ENCODE measurements at regions not wholly inside any gene's neighbourhood (a gene's known extent, or its start where the extent isn't known, plus 50 kb on each side); places are given as distances from the start of the nearest gene placed in this dataset.

GRCh38 chr3:81300324-81300927, 461.0 kb downstream of the GBE1 start:
- H3K27me3 ChIP-seq (ENCODE audit: control insufficient read depth in 2 of 2, insufficient read depth in 2 of 2, low read length in 2 of 2) = no peaks in the 10 kb centered on the region
- 1% methylated on average over 8 of the region's 8 CpGs for WGBS (ENCODE audit: insufficient coverage, low coverage, missing lambda C conversion rate)
- no peak overlapping the region for H3K9ac ChIP-seq (ENCODE audit: insufficient read depth in 1 of 2, low read depth in 2 of 2, low read length in 2 of 2)
- H3K9me3 ChIP-seq (replicated peaks; ENCODE audit: control insufficient read depth, insufficient read depth, low read depth, low read length) = no peaks in the 10 kb centered on the region
- DNase-seq (ENCODE audit: extremely low read depth in 1 of 4, low spot score in 3 of 4) (no peak), FAIRE-seq (no peak), ATAC-seq (no peak)
- intact Hi-C loops (cut with micrococcal nuclease) = no loop called here
- H2AFZ ChIP-seq (ENCODE audit: low read depth, low read length) = no peak overlapping the region
- no peak overlapping the region for H3K27ac ChIP-seq (ENCODE audit: extremely low read depth, low read depth, low read length)
- H3K4me1 ChIP-seq (replicated peaks in 1 of 2; ENCODE audit: control insufficient read depth in 2 of 2, insufficient read depth in 2 of 2, low read length in 2 of 2) = no peaks in the 10 kb centered on the region
- no TSS peak for BruUV-seq (replicated peaks)
- ChIA-PET POLR2A (no interaction called here), CTCF (ENCODE audit: low intra/inter-chr PET ratio) (no interaction called here)
- TF ChIP-seq SREBF1 (IDR thresholded peaks at IDR 0.05; ENCODE audit: borderline replicate concordance, low read depth, low read length) (no peak), GATAD2A (IDR thresholded peaks at IDR 0.05) (no peak), SMAD3 (CRISPR knock-in tag; conservative IDR thresholded peaks at IDR 0.05) (no peak), CC2D1A (IDR thresholded peaks at IDR 0.05) (no peak), RBM14 (IDR thresholded peaks at IDR 0.05; ENCODE audit: borderline replicate concordance, insufficient read depth, low read depth, low read length) (no peak), ZNF717 (CRISPR knock-in tag; IDR thresholded peaks at IDR 0.05) (no peak), GTF2A2 (tag; IDR thresholded peaks at IDR 0.05) (no peak), SMC3 (conservative IDR thresholded peaks at IDR 0.05; ENCODE audit: insufficient read depth, low read depth, low read length) (no peak), HSF4 (CRISPR knock-in tag; IDR thresholded peaks at IDR 0.05; ENCODE audit: borderline replicate concordance) (no peak), FOXA1 (IDR thresholded peaks at IDR 0.05; ENCODE audit: borderline replicate concordance) (no peak), PTTG1 (tag; IDR thresholded peaks at IDR 0.05; ENCODE audit: low read depth) (no peak), E2F6 (IDR thresholded peaks at IDR 0.05; ENCODE audit: borderline replicate concordance in 1 of 2, extremely low read depth in 1 of 2, insufficient read depth in 1 of 2, insufficient read length in 1 of 2, low read depth in 1 of 2, low read length in 1 of 2, poor library complexity in 1 of 2, severe bottlenecking in 1 of 2) (no peak), SRSF1 (IDR thresholded peaks at IDR 0.05; ENCODE audit: low read depth, low read length) (no peak)
- in situ Hi-C loops (cut with MboI) = no loop called here
- H3K79me2 ChIP-seq (ENCODE audit: control insufficient read depth, insufficient read depth, low read length) = no peaks in the 10 kb centered on the region
- no peaks in the 10 kb centered on the region for H3K36me3 ChIP-seq (ENCODE audit: control insufficient read depth, insufficient read depth, low read length)
- H3K4me2 ChIP-seq (ENCODE audit: insufficient read depth, low read length) = no peak overlapping the region
- no peaks in the 10 kb centered on the region for H4K20me1 ChIP-seq (replicated peaks; ENCODE audit: control insufficient read depth, insufficient read depth, low read length)
- no peak overlapping the region for H3K4me3 ChIP-seq
- no peaks in the 10 kb centered on the region for H3K9me1 ChIP-seq (ENCODE audit: control insufficient read depth, insufficient read depth, low read length)

All from K562 (cell line).